ENCODE measurements at regions not wholly inside any gene's neighbourhood (a gene's known extent, or its start where the extent isn't known, plus 50 kb on each side); places are given as distances from the start of the nearest gene placed in this dataset.
A peak's percentile ranks its signal among the peaks of the same experiment; 100 is the strongest.

DNA sequence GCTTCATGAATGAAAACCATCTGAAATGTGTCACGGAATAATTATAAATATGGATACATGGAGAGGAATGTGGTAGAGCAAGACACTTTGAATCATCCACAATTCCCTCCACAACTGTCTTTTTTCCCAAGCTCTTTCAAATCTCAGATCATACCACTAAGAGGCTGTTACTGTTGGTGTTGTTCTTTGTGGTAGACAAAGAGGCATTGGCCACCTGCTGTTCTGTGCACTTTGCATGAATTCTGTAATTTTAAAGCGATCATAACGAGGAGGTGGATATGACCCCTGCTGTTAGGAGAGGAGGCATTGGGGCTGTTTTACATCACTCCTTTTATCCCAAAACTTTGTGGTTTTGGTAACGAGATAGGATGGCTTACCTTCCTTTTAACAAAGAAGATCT is 141.2 kb upstream of the KLF6 start:
- H3K36me3 Mint-ChIP-seq (ENCODE audit: low read depth, unreplicated experiment), result no peaks in the 10 kb centered on the region
- H3K4me2 ChIP-seq (ENCODE audit: low read length), result no peak overlapping the region
- H4K20me1 ChIP-seq (ENCODE audit: insufficient read depth, low read length), result no peaks in the 10 kb centered on the region
- no peak overlapping the region for H3K4me3 Mint-ChIP-seq (ENCODE audit: unreplicated experiment)
- DNase-seq (ENCODE audit: low read depth) (peak; percentile 15), FAIRE-seq (no peak)
- H3K79me2 ChIP-seq (ENCODE audit: insufficient read depth, low read length), result no peaks in the 10 kb centered on the region
- peaks cover 8% of the 10 kb centered on the region for H3K4me1 ChIP-seq (ENCODE audit: insufficient read depth, low read length)
- H3K27me3 ChIP-seq (ENCODE audit: insufficient read depth, low read length), result no peaks in the 10 kb centered on the region
- H3K9me3 ChIP-seq (ENCODE audit: insufficient read depth, low read depth, low read length), result no peaks in the 10 kb centered on the region
- TF ChIP-seq, protein P1, sequence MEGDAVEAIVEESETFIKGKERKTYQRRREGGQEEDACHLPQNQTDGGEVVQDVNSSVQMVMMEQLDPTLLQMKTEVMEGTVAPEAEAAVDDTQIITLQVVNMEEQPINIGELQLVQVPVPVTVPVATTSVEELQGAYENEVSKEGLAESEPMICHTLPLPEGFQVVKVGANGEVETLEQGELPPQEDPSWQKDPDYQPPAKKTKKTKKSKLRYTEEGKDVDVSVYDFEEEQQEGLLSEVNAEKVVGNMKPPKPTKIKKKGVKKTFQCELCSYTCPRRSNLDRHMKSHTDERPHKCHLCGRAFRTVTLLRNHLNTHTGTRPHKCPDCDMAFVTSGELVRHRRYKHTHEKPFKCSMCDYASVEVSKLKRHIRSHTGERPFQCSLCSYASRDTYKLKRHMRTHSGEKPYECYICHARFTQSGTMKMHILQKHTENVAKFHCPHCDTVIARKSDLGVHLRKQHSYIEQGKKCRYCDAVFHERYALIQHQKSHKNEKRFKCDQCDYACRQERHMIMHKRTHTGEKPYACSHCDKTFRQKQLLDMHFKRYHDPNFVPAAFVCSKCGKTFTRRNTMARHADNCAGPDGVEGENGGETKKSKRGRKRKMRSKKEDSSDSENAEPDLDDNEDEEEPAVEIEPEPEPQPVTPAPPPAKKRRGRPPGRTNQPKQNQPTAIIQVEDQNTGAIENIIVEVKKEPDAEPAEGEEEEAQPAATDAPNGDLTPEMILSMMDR (IDR thresholded peaks at IDR 0.05; ENCODE audit: insufficient read depth, low read depth, low read length), result no peak
- TF ChIP-seq EZH2 (IDR thresholded peaks at IDR 0.05; ENCODE audit: insufficient read depth, low read length), result no peak
- H3K4me1 Mint-ChIP-seq (ENCODE audit: low read depth, unreplicated experiment), result peaks cover 28% of the 10 kb centered on the region
- H3K9ac ChIP-seq (ENCODE audit: low read length), result peak overlapping the region; percentile 19
- H3K36me3 ChIP-seq (ENCODE audit: insufficient read depth, low read length), result no peaks in the 10 kb centered on the region
- H3K27me3 Mint-ChIP-seq (ENCODE audit: low read depth, unreplicated experiment), result no peaks in the 10 kb centered on the region
- H2AFZ ChIP-seq (ENCODE audit: low read depth, low read length), result no peak overlapping the region
- peak overlapping the region; percentile 6 for H3K27ac Mint-ChIP-seq (ENCODE audit: unreplicated experiment)
- peaks cover 5% of the 10 kb centered on the region for H3K9me3 Mint-ChIP-seq (ENCODE audit: unreplicated experiment)
- peak overlapping the region; percentile 35 for H3K27ac ChIP-seq (ENCODE audit: low read depth, low read length)
- no peak overlapping the region for H3K4me3 ChIP-seq (ENCODE audit: insufficient read depth, low read depth, low read length)

DNA sequence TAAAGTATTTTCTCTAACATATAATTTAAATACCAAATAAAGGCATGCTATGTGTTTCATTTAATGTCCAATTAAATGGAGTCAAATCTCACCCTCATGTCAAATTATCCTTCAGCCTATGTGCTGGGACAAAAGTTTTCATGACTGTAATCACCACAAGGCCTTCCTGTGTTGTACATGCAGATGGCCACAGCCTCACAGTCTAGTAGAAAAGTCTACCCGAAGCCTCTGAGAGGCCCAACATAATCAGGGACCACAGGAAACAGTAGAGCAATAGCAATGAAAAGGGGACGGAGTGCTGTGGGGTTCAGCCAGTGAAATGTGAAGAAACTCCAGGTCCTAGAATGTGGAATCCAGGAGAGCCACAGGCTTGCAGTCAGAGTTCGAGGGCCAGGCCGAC is 140.2 kb upstream of the KLF6 start:
- FAIRE-seq, result no peak
- DNase-seq (ENCODE audit: low read depth), result no peak
- Histone ChIP-seq H3K36me3 (ENCODE audit: insufficient read depth, low read length) (no peaks in the 10 kb centered on the region), H3K4me2 (ENCODE audit: low read length) (no peak overlapping the region), H3K27ac (ENCODE audit: low read depth, low read length) (no peak overlapping the region), H4K20me1 (ENCODE audit: insufficient read depth, low read length) (no peaks in the 10 kb centered on the region), H3K4me1 (ENCODE audit: insufficient read depth, low read length) (peaks cover 8% of the 10 kb centered on the region), H3K27me3 (ENCODE audit: insufficient read depth, low read length) (no peaks in the 10 kb centered on the region), H3K4me3 (ENCODE audit: insufficient read depth, low read depth, low read length) (no peak overlapping the region), H3K9me3 (ENCODE audit: insufficient read depth, low read depth, low read length) (no peaks in the 10 kb centered on the region), H3K79me2 (ENCODE audit: insufficient read depth, low read length) (no peaks in the 10 kb centered on the region), H2AFZ (ENCODE audit: low read depth, low read length) (no peak overlapping the region), H3K9ac (ENCODE audit: low read length) (no peak overlapping the region)
- H3K4me1 Mint-ChIP-seq (ENCODE audit: low read depth, unreplicated experiment), result peaks cover 27% of the 10 kb centered on the region
- TF ChIP-seq EZH2 (IDR thresholded peaks at IDR 0.05; ENCODE audit: insufficient read depth, low read length), result no peak
- TF ChIP-seq, protein P1 (IDR thresholded peaks at IDR 0.05; ENCODE audit: insufficient read depth, low read depth, low read length), result no peak
- H3K4me3 Mint-ChIP-seq (ENCODE audit: unreplicated experiment), result no peak overlapping the region
- no peaks in the 10 kb centered on the region for H3K36me3 Mint-ChIP-seq (ENCODE audit: low read depth, unreplicated experiment)
- H3K9me3 Mint-ChIP-seq (ENCODE audit: unreplicated experiment), result peaks cover 5% of the 10 kb centered on the region
- peak overlapping the region; percentile 99 for H3K27ac Mint-ChIP-seq (ENCODE audit: unreplicated experiment)
- H3K27me3 Mint-ChIP-seq (ENCODE audit: low read depth, unreplicated experiment), result no peaks in the 10 kb centered on the region

DNA sequence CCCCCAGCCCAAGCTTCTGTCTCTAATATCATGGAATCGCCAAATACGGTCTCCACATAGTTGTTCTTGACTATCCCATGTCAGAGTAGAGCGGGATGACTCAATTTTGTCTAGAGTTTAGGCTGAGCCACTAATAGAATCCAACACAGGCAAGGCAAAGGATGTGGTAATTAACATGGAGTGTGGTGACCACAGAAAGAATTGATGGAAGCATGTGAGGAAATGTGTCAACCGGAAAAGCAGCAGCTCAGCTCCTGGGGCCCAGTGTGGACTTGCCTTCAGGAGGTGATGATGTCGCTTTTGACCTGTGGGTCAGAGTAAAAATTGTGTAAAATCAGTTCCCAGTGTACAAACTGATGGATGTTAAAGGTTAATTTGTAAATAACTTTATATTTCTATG is 139.3 kb upstream of the KLF6 start:
- DNase-seq (ENCODE audit: low read depth), result peak; percentile 93
- no peaks in the 10 kb centered on the region for H3K9me3 ChIP-seq (ENCODE audit: insufficient read depth, low read depth, low read length)
- TF ChIP-seq, protein P1 (IDR thresholded peaks at IDR 0.05; ENCODE audit: insufficient read depth, low read depth, low read length), result no peak
- no peak for TF ChIP-seq EZH2 (IDR thresholded peaks at IDR 0.05; ENCODE audit: insufficient read depth, low read length)
- H3K36me3 Mint-ChIP-seq (ENCODE audit: low read depth, unreplicated experiment), result no peaks in the 10 kb centered on the region
- peak overlapping the region; percentile 99 for H3K27ac Mint-ChIP-seq (ENCODE audit: unreplicated experiment)
- H3K36me3 ChIP-seq (ENCODE audit: insufficient read depth, low read length), result no peaks in the 10 kb centered on the region
- no peaks in the 10 kb centered on the region for H3K27me3 Mint-ChIP-seq (ENCODE audit: low read depth, unreplicated experiment)
- H3K79me2 ChIP-seq (ENCODE audit: insufficient read depth, low read length), result no peaks in the 10 kb centered on the region
- FAIRE-seq, result peak; percentile 76
- peak overlapping the region; percentile 36 for H3K27ac ChIP-seq (ENCODE audit: low read depth, low read length)
- peaks cover 5% of the 10 kb centered on the region for H3K9me3 Mint-ChIP-seq (ENCODE audit: unreplicated experiment)
- no peak overlapping the region for H2AFZ ChIP-seq (ENCODE audit: low read depth, low read length)
- no peaks in the 10 kb centered on the region for H3K27me3 ChIP-seq (ENCODE audit: insufficient read depth, low read length)
- no peak overlapping the region for H3K4me3 ChIP-seq (ENCODE audit: insufficient read depth, low read depth, low read length)
- peaks cover 8% of the 10 kb centered on the region for H3K4me1 ChIP-seq (ENCODE audit: insufficient read depth, low read length)
- H3K4me1 Mint-ChIP-seq (ENCODE audit: low read depth, unreplicated experiment), result peaks cover 25% of the 10 kb centered on the region
- H4K20me1 ChIP-seq (ENCODE audit: insufficient read depth, low read length), result no peaks in the 10 kb centered on the region
- no peak overlapping the region for H3K9ac ChIP-seq (ENCODE audit: low read length)
- H3K4me2 ChIP-seq (ENCODE audit: low read length), result no peak overlapping the region
- H3K4me3 Mint-ChIP-seq (ENCODE audit: unreplicated experiment), result peak overlapping the region; percentile 5
